ENCODE measurements at regions not wholly inside any gene's neighbourhood (a gene's known extent, or its start where the extent isn't known, plus 50 kb on each side); places are given as distances from the start of the nearest gene placed in this dataset.
"Not testable (repeated sequence)": the region's sequence is repeated elsewhere in the genome, so short reads cannot be mapped to it uniquely, and the experiment has no call there.

DNA sequence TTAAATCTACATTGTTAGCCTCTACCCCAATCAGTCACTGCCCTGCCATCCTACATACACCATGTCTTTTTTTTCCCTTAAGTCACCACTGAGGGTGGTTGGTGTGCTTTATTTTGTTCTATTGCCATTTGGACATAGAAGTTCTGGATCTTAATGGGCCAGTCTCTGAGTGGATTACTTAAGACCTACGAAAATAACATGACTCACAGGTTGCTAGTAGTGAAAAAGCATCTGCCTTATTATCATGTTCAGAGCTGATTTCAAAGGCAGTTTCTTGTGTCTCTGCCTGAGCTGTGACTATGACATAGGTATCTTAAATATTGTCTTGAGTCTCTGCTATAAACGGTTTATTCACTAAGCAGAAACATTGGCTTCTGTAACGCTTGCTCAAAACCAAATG is 410.8 kb downstream of the MDFIC start:
- DNase-seq, result no peak

DNA sequence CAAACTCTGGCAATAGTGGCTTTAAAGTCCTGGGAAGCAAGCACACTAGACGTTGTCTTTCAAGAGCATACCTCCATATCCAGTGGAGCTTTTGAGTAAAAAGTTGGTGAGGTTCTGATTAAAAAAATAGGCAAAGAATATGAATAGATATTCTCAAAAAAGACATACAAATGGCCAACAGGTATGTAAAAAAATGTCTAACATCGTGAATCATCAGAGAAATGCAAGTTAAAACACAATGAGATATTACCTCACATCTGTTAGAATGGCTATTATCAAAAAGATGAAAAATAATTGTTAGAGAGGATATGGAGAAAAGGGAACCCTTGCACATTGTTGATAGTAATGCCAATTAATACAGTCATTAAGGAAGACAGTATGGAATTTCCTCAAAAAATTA is 407.1 kb downstream of the MDFIC start:
- DNase-seq, result no peak

- DNase-seq, result no peak
These were observed 406.1 kb downstream of the MDFIC start for GRCh38 chr7:115328018-115328417.

DNA sequence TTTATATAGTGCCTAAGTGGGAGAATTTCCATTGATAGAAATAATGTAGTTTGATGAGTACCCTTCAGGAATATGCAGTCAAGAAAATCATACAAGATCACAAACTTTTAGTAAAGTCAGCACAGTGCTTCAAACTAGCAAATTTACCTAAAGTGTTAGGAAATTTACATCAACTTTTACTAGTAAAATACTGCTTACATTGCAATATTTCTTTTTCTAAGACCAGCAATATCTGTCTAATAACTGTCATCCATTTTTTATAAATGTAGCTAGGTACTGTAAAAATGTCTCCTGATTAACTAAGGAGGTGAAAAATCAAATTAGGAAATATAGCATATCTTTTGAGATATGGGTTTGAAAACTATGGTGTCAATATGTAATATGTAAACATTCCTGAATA is 405.4 kb downstream of the MDFIC start:
- DNase-seq, result no peak

DNA sequence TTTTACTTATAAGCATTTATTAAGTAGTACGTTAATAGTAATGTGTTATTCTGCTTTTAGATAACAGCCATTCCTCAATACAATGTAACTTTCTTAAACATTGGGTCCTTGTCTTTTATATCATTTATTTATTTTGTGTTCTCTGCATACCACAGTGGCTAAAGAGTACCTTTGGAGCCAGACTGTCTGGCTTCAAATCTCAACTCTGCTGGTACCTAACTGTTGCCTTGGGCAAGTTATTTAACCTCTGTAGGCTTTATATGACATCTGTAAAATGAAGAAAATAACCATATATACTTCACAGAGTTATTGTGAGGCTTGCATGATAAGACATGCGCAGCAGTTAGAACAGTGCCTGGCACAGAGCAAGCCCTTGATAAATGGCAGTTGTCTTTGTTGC is 397.6 kb downstream of the MDFIC start:
- DNase-seq, result no peak

GRCh38 chr7:115310316-115310715 is 388.4 kb downstream of the MDFIC start:
- not testable (repeated sequence) for DNase-seq

GRCh38 chr7:115306586-115306985 is 384.7 kb downstream of the MDFIC start:
- no peak for DNase-seq

DNA sequence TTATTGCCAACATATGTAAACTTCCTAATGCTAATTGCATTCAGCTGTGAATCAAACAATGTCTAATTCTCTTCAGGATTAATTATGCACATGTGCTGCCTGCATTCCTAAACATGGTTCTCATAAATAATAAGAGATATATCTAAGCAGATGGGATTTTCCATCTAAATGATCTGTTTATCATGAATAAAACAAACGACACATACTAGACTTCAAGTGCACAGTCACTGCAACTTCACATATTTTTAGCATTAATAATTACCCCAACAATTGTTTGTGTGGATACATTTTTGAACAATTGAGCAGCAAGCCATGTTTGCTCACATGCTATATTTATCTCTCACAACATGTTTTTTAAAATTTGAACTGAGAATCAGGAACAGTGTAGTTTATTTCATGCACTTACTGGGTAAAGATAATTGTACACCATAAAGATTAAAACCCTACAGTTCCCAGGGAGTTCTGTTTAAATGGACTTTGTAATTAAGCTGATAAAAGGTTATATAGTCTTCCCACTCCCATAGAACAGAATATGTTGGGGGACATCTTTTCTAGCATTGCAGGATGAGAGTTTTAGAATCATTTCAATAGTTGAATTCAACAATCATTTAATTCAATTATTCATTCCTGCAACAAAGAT is 378.5 kb downstream of the MDFIC start:
- no peak for DNase-seq

DNA sequence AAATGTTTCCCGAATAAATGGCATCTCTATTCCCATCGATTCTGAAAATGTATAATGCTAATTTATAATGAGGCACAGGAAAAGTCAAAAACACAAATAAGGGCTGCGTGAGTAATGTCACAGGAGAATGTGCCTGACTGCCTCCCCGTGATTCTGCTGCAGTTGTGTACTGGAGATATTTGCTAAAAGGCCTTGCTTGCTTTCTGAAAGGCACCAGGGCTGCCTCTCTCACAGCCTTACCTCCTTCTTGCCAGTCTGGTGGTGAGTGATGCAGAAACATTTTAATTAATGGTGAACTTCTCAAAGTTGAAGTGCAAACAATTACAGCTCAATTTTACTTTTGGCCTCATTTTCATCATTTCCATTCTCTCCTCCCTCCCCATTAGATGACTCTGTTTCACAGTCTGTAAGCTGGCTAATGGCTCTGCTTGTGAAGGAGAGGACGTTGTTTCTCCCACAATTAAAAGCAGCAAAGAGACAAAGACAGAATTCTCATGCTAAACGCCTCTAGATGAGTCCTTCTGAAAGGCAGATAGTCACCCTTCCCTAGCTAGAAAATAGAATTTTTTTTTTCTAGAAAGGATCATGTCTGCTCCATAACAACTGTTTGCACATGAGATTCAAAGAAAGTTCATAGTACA is 377.6 kb downstream of the MDFIC start:
- no peak for DNase-seq

DNA sequence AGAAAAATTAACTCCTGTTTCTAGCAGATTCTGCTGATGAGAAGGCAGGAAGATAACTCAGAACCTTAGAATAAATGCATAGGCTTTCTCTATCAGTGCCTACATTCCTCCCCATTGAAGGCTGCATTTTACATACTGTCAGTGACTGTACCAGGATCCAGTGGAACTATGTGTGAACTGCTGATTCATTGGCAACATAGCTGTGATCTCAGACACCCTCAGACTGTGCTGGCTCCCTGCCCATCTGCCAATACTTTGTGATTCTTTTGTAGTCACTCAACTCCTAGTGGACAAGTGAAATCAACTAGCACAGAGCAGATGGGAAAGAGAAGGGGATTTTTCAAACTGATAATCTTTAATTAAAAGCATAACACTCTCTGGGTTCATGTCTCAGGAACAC is 375.8 kb downstream of the MDFIC start:
- no peak for DNase-seq

GRCh38 chr7:115293628-115294240 is 371.8 kb downstream of the MDFIC start:
- no peak for DNase-seq

GRCh38 chr7:115292381-115292780 is 370.5 kb downstream of the MDFIC start:
- no peak for DNase-seq

DNA sequence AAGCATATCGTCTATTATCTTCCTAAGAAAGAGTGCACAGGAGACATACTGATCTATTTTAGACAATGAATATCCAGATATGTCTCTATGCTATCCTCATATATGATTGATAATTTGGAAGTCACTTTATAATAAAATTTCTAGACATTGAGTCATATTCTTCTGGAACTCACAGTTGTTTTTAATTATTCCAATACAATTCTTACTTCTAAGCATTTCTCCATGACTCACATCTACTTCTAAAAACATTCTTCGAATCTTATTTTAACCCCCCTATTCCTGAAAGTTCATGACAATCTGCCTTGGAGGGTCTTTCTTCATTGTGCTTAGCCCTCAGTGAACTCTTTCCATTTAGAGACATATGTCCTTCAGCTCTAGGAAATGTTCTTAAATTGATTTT is 368.1 kb downstream of the MDFIC start:
- DNase-seq, result no peak

- no peak for DNase-seq
These were observed 354.9 kb downstream of the MDFIC start for GRCh38 chr7:115276791-115277190.

DNA sequence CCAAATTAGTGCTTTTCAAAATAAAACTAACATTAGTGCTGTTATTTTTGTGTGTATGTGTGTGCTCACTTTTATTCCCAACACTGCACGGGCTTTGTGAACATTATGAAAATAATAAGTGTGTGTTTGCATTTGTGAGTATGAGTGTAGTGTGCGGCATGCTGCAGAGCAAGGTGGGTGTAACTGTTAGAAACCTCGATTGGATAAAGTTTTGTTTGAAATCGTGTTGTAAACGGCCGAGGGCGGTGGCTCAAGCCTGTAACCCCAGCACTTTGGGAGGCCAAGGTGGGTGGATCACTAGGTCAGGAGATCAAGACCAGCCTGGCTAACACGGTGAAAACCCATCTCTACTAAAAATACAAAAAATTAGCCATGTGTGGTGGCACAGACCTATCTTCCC is 352.0 kb downstream of the MDFIC start:
- not testable (repeated sequence) for DNase-seq

GRCh38 chr7:115273139-115273772 is 351.4 kb downstream of the MDFIC start:
- no peak for DNase-seq

- DNase-seq, result no peak
These were observed 349.7 kb downstream of the MDFIC start for GRCh38 chr7:115271332-115272235.

- DNase-seq, result no peak
These were observed 347.6 kb downstream of the MDFIC start for GRCh38 chr7:115269486-115269885.

- DNase-seq, result no peak
These were observed 345.6 kb downstream of the MDFIC start for GRCh38 chr7:115267503-115267902.

GRCh38 chr7:115260381-115260780 is 338.5 kb downstream of the MDFIC start:
- DNase-seq, result no peak

DNA sequence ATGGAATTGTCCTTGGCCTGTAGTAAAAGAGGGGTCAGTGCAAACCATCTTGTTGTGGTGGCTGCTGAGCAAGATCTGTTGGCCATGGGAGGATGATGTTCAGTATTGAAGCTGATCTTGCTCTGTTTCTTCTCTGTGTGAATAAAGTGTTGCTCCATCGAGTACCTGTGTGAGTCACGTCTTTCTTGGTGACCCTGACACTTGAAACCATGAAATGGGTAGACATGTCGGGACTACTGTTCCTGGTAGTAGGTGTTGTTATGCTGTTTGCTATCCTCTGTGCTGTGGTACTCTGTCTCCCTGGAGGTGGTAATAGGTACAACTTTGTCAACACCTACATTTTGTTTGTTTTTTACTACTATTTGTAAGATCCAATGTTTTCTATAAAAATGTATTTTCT is 330.6 kb downstream of the MDFIC start:
- no peak for DNase-seq

DNA sequence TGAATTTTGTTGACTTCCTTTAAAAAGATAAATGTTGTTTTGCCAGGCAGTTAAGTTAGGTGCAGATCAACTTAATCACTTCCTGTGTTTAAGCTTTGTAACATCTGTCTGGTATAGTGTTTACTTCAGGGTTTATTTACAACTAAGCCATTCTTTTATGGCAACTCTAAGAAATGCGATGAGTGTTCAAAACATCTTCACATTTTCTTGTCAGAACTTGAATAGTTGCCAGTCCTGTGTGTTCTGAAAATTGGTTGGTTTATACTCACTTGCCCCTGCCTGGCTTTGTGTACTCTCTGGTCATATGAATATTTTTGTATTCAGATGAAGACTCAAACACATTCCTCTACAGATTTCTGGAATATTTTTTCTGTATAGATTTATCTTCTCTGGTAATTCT is 327.2 kb downstream of the MDFIC start:
- DNase-seq, result no peak

DNA sequence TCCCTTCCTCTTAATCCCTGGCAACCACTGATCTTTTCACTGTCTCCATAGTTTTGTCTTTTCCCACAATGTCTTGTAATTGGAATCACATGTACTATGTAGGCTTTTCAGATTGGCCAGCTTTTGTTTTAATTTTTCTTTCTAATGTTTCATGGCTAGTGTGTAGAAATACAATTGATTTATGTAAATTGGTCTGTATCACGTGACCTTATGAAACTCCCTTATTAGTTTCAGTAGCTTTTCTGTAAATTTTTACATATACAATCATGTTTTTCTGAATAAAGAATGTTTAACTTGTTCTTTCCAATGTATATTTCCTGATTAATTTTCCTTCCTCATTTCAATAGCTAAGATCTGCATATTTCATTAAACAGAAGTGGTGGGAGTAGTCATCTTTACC is 319.3 kb downstream of the MDFIC start:
- DNase-seq, result no peak
